ENCODE measurements at regions not wholly inside any gene's neighbourhood (a gene's known extent, or its start where the extent isn't known, plus 50 kb on each side); places are given as distances from the start of the nearest gene placed in this dataset.

GRCh38 chr12:102769323-102769916 lies 147.6 kb downstream of the PAH start:
- POLR2A ChIA-PET (ENCODE audit: unreplicated experiment) = interaction anchor here (0.6 kb wide), 1 partner anchor 827 kb away, joined by 5 read pairs; no protein-coding TSS in a partner anchor
- no peak overlapping the region for H3K56ac ChIP-seq (ENCODE audit: extremely low read depth, insufficient read depth, low read length)
- no peak overlapping the region for H4K91ac ChIP-seq (ENCODE audit: insufficient read depth, low read depth, low read length)
- H3K4me3 ChIP-seq (ENCODE audit: insufficient read depth, low read depth, low read length) = no peak overlapping the region
- no peak overlapping the region for H2BK20ac ChIP-seq (ENCODE audit: low read depth, low read length)
- H3K9ac ChIP-seq (ENCODE audit: low read depth, low read length) = no peak overlapping the region
- dilution Hi-C loops (cut with HindIII; ENCODE audit: low sequenced_read_pairs, unreplicated experiment) = no loop called here
- H2BK15ac ChIP-seq (ENCODE audit: low read depth, low read length) = no peak overlapping the region
- in situ Hi-C loops (cut with MboI; ENCODE audit: low sequenced_read_pairs) = no loop called here
- no peaks in the 10 kb centered on the region for H3K9me3 ChIP-seq (ENCODE audit: control insufficient read depth, insufficient read depth, low read length)
- H3K23ac ChIP-seq (ENCODE audit: low read depth, low read length) = no peak overlapping the region
- TF ChIP-seq CTCF (conservative IDR thresholded peaks at IDR 0.05; ENCODE audit: low read depth, low read length) (peak; percentile 73), RAD21 (IDR thresholded peaks at IDR 0.05; ENCODE audit: low read length) (peak; percentile 73), USF2 (IDR thresholded peaks at IDR 0.05; ENCODE audit: low read depth, low read length) (no peak), SMC3 (IDR thresholded peaks at IDR 0.05; ENCODE audit: low read depth, low read length) (peak; percentile 70)
- no peak overlapping the region for H2BK120ac ChIP-seq (ENCODE audit: low read depth, low read length)
- H2AK9ac ChIP-seq (replicated peaks; ENCODE audit: low read depth, low read length, poor library complexity) = no peak overlapping the region
- ATAC-seq (ENCODE audit: low read depth) (peak; percentile 95), DNase-seq (peak; percentile 58)
- intact Hi-C loops (cut with micrococcal nuclease) = loop anchor here (1.0 to 10.0 kb wide), 3 partner anchors 675 to 995 kb away; no protein-coding TSS in a partner anchor
- H4K8ac ChIP-seq (ENCODE audit: low read depth in 2 of 2, low read length in 2 of 2) = no peak overlapping the region
- BruUV-seq (replicated peaks) = no TSS peak
- no peak overlapping the region for H3K4ac ChIP-seq (ENCODE audit: low read depth, low read length)
- H3K79me1 ChIP-seq (ENCODE audit: low read depth in 1 of 2, low read length in 2 of 2) = no peaks in the 10 kb centered on the region
- no CpG with 5 or more reads among the region's 6 CpGs for WGBS, 2 experiments (ENCODE audit: extremely low coverage in 2 of 2, insufficient read length in 1 of 2)
- H3K36me3 ChIP-seq (ENCODE audit: control insufficient read depth, insufficient read depth, low read length) = no peaks in the 10 kb centered on the region
- no peaks in the 10 kb centered on the region for H3K4me1 ChIP-seq (ENCODE audit: control insufficient read depth, insufficient read depth, low read length)
- H2BK5ac ChIP-seq (ENCODE audit: low read depth, low read length, poor library complexity, severe bottlenecking) = no peak overlapping the region
- no peak overlapping the region for H3K4me2 ChIP-seq (ENCODE audit: low read depth, low read length)
- no peak overlapping the region for H2AFZ ChIP-seq (replicated peaks; ENCODE audit: low read length, poor library complexity)
- H3K27ac ChIP-seq (ENCODE audit: insufficient read depth, low read length) = no peak overlapping the region
- H3K18ac ChIP-seq (ENCODE audit: low read depth, low read length) = no peak overlapping the region
- H2AK5ac ChIP-seq (ENCODE audit: low read depth, low read length) = no peak overlapping the region
- H4K5ac ChIP-seq (ENCODE audit: low read depth, low read length) = no peak overlapping the region
- H3K14ac ChIP-seq (replicated peaks; ENCODE audit: low read depth, low read length) = no peak overlapping the region
- no peaks in the 10 kb centered on the region for H3K9me1 ChIP-seq (ENCODE audit: insufficient read depth, low read length)
- no peaks in the 10 kb centered on the region; the same call in 1 of the 2 replicates for H3K27me3 ChIP-seq (ENCODE audit: control insufficient read depth, insufficient read depth, low read length)
- CTCF ChIA-PET = interaction anchor here (0.6 to 1.3 kb wide), 3 partner anchors 10 to 831 kb away, joined by 3 to 4 read pairs (median 3); no protein-coding TSS in a partner anchor
- no peaks in the 10 kb centered on the region for H4K20me1 ChIP-seq (ENCODE audit: insufficient read depth, low read length)
